ENCODE measurements at regions not wholly inside any gene's neighbourhood (a gene's known extent, or its start where the extent isn't known, plus 50 kb on each side); places are given as distances from the start of the nearest gene placed in this dataset.
A peak's percentile ranks its signal among the peaks of the same experiment; 100 is the strongest.

GRCh38 chr1:223029985-223030769 is 112.9 kb downstream of the TLR5 start:
- Histone ChIP-seq H3K27me3 (no peaks in the 10 kb centered on the region), H3K27ac (no peak overlapping the region), H3K9ac (no peak overlapping the region), H3K4me1 (peaks cover 4 to 23% (median 17%) of the 10 kb centered on the region in 10 experiments; a peak in 15 of 20 replicates), H3K4me3 (no peak overlapping the region), H3K4me2 (0 out of 22 replicates have a peak overlapping the region, but pooled peaks of 2 of the 11 experiments have one; percentile 48 to 61), H3K9me3 (replicated peaks in 1 of 11) (no peaks in the 10 kb centered on the region), H3K36me3 (no peaks in the 10 kb centered on the region), H4K20me1 (no peaks in the 10 kb centered on the region)
- TF ChIP-seq Cebpa-rat (IDR thresholded peaks at IDR 0.05): no peak

GRCh38 chr1:223030871-223031400 is 112.1 kb downstream of the TLR5 start:
- H4K20me1 ChIP-seq: no peaks in the 10 kb centered on the region
- no peaks in the 10 kb centered on the region for H3K36me3 ChIP-seq
- TF ChIP-seq Cebpa-rat (IDR thresholded peaks at IDR 0.05): no peak
- no peaks in the 10 kb centered on the region for H3K9me3 ChIP-seq (replicated peaks in 1 of 11)
- peaks cover 4 to 23% (median 17%) of the 10 kb centered on the region in 10 experiments; a peak in 16 of 20 replicates for H3K4me1 ChIP-seq
- no peak overlapping the region for H3K27ac ChIP-seq
- H3K27me3 ChIP-seq: no peaks in the 10 kb centered on the region
- no peak overlapping the region for H3K9ac ChIP-seq
- peak overlapping the region in 7 of 11 experiments; percentile 28 to 64 (median 48); a peak in 11 of 22 replicates for H3K4me2 ChIP-seq
- H3K4me3 ChIP-seq: no peak overlapping the region

GRCh38 chr1:223031733-223032601 is 111.1 kb downstream of the TLR5 start:
- no peak for TF ChIP-seq Cebpa-rat (IDR thresholded peaks at IDR 0.05)
- H4K20me1 ChIP-seq: no peaks in the 10 kb centered on the region
- H3K4me2 ChIP-seq: peak overlapping the region; percentile 4 to 64 (median 39); a peak in 16 of 22 replicates
- H3K9me3 ChIP-seq (replicated peaks in 1 of 11): no peaks in the 10 kb centered on the region
- no peaks in the 10 kb centered on the region for H3K36me3 ChIP-seq
- H3K27ac ChIP-seq: no peak overlapping the region
- H3K4me3 ChIP-seq: no peak overlapping the region
- H3K27me3 ChIP-seq: no peaks in the 10 kb centered on the region
- H3K9ac ChIP-seq: no peak overlapping the region
- H3K4me1 ChIP-seq: peaks cover 4 to 28% (median 19%) of the 10 kb centered on the region in 10 experiments; a peak in 17 of 20 replicates

GRCh38 chr1:223033658-223034057 is 109.4 kb downstream of the TLR5 start:
- Histone ChIP-seq H3K9ac (no peak overlapping the region), H3K4me1 (peaks cover 4 to 28% (median 19%) of the 10 kb centered on the region in 10 experiments; a peak in 17 of 20 replicates)

GRCh38 chr1:223034270-223034798 is 108.7 kb downstream of the TLR5 start:
- no peak overlapping the region for H3K9ac ChIP-seq
- peaks cover 4 to 28% (median 19%) of the 10 kb centered on the region in 10 experiments; a peak in 17 of 20 replicates for H3K4me1 ChIP-seq
- TF ChIP-seq Cebpa-rat (IDR thresholded peaks at IDR 0.05): no peak
- no peaks in the 10 kb centered on the region for H4K20me1 ChIP-seq
- H3K4me2 ChIP-seq: no peak overlapping the region
- no peaks in the 10 kb centered on the region for H3K36me3 ChIP-seq
- H3K27ac ChIP-seq: no peak overlapping the region
- no peak overlapping the region for H3K4me3 ChIP-seq
- no peaks in the 10 kb centered on the region for H3K9me3 ChIP-seq (replicated peaks in 1 of 11)
- H3K27me3 ChIP-seq: no peaks in the 10 kb centered on the region

More at GRCh38 chr1:223033658-223034057, 109.4 kb downstream of the TLR5 start:
- Histone ChIP-seq H3K4me3 (no peak overlapping the region), H3K36me3 (no peaks in the 10 kb centered on the region), H4K20me1 (no peaks in the 10 kb centered on the region), H3K27me3 (no peaks in the 10 kb centered on the region), H3K27ac (no peak overlapping the region), H3K4me2 (0 out of 22 replicates have a peak overlapping the region, but pooled peaks of 1 of the 11 experiments have one; percentile 18), H3K9me3 (replicated peaks in 1 of 11) (no peaks in the 10 kb centered on the region)
- TF ChIP-seq Cebpa-rat (IDR thresholded peaks at IDR 0.05): no peak

GRCh38 chr1:223035724-223036478 is 107.1 kb downstream of the TLR5 start:
- peak overlapping the region in 2 of 11 experiments; percentile 28 to 33; a peak in 3 of 22 replicates for H3K4me2 ChIP-seq
- no peak overlapping the region for H3K4me3 ChIP-seq
- TF ChIP-seq Cebpa-rat (IDR thresholded peaks at IDR 0.05): no peak
- no peak overlapping the region for H3K27ac ChIP-seq
- H3K36me3 ChIP-seq: no peaks in the 10 kb centered on the region
- no peaks in the 10 kb centered on the region for H4K20me1 ChIP-seq
- H3K27me3 ChIP-seq: no peaks in the 10 kb centered on the region
- H3K9ac ChIP-seq: no peak overlapping the region
- H3K4me1 ChIP-seq: peaks cover 4 to 28% (median 16%) of the 10 kb centered on the region in 10 experiments; a peak in 17 of 20 replicates
- H3K9me3 ChIP-seq (replicated peaks in 1 of 11): no peaks in the 10 kb centered on the region

GRCh38 chr1:223036479-223036845 is 106.6 kb downstream of the TLR5 start:
- no peak overlapping the region for H3K27ac ChIP-seq
- no peaks in the 10 kb centered on the region for H3K27me3 ChIP-seq
- H4K20me1 ChIP-seq: no peaks in the 10 kb centered on the region

GRCh38 chr1:223037845-223038244 is 105.2 kb downstream of the TLR5 start:
- Histone ChIP-seq H3K27ac (no peak overlapping the region), H3K27me3 (no peaks in the 10 kb centered on the region), H3K4me1 (peaks cover 0 to 14% (median 2%) of the 10 kb centered on the region in 10 experiments; a peak in 6 of 20 replicates), H4K20me1 (no peaks in the 10 kb centered on the region), H3K4me2 (no peak overlapping the region), H3K9me3 (replicated peaks in 1 of 11) (no peaks in the 10 kb centered on the region), H3K9ac (no peak overlapping the region), H3K36me3 (no peaks in the 10 kb centered on the region), H3K4me3 (no peak overlapping the region)
- no peak for TF ChIP-seq Cebpa-rat (IDR thresholded peaks at IDR 0.05)

More at GRCh38 chr1:223036479-223036845, 106.6 kb downstream of the TLR5 start:
- H3K9me3 ChIP-seq (replicated peaks in 1 of 11): no peaks in the 10 kb centered on the region
- no peaks in the 10 kb centered on the region for H3K36me3 ChIP-seq
- no peak overlapping the region for H3K4me3 ChIP-seq
- H3K4me1 ChIP-seq: peaks cover 4 to 22% (median 10%) of the 10 kb centered on the region in 10 experiments; a peak in 17 of 20 replicates
- H3K9ac ChIP-seq: no peak overlapping the region
- TF ChIP-seq Cebpa-rat (IDR thresholded peaks at IDR 0.05): no peak
- H3K4me2 ChIP-seq: peak overlapping the region in 2 of 11 experiments; percentile 28 to 33; a peak in 1 of 22 replicates
